NCI-H446 (cell line): ENCODE measurements at regions not wholly inside any gene's neighbourhood (a gene's known extent, or its start where the extent isn't known, plus 50 kb on each side); places are given as distances from the start of the nearest gene placed in this dataset.

Experiments used
- DNase-seq, 2 experiments: peaks; one replicate each; lab custom pipeline; 2025; lab: John Stamatoyannopoulos, UW

DNA sequence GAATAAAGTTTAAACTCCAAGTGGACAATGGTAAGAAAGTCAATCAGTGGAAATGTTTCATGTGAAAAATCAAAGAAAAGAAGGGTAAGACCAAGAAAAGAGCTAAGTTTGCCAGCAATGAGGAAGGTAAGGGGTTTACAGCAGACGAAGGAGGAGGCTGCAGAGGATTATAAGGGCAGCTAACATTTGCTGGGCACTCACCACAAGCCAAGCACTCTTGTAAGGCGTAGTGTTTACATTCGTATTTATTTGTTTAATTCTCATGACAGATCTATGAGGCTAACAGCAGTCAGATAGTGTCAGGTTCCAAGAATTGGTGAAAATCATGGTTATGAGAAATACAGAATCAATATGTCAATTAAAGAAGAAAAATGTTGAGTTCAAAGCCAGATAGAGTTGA lies 75.2 kb upstream of the NGF start:
- no peak for DNase-seq

DNA sequence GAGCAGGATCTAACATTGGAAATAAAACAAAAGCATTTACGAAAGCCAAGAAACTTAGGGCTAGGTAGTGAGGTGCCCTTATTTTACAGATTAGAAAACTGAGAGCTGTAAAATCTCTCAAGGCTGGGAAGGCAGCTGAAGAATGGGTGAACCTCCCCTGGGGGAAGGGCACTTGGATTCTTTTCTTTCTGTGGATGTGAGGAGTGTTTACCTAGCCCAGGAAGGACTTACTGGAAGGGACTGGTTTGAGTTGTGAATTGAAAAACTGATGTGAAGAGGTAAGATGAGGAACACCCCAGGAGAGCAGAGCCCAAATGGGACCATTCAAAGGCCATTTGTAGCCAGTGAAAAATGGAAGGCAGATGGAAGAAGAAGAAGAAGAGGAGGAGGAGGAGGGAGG lies 74.7 kb upstream of the NGF start:
- no peak for DNase-seq

DNA sequence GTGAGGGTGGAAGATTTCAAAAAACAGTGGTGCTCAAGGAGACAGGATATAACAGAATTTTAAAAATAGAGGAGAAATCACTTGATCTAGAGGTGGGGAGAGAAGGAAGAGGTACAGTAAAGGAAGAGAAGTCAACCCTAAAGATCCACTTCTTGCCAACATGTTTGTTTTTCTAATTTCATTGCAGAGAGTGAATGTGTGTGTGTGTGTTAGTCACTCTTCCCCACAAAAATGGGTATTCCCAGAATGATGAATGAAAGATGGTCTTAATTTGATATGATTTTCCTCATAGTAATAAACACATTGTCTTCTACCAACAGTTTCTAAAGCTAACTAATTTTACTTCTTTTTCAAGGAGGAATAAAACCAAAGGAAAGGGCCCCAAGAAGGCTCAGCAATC lies 74.2 kb upstream of the NGF start:
- no peak for DNase-seq

DNA sequence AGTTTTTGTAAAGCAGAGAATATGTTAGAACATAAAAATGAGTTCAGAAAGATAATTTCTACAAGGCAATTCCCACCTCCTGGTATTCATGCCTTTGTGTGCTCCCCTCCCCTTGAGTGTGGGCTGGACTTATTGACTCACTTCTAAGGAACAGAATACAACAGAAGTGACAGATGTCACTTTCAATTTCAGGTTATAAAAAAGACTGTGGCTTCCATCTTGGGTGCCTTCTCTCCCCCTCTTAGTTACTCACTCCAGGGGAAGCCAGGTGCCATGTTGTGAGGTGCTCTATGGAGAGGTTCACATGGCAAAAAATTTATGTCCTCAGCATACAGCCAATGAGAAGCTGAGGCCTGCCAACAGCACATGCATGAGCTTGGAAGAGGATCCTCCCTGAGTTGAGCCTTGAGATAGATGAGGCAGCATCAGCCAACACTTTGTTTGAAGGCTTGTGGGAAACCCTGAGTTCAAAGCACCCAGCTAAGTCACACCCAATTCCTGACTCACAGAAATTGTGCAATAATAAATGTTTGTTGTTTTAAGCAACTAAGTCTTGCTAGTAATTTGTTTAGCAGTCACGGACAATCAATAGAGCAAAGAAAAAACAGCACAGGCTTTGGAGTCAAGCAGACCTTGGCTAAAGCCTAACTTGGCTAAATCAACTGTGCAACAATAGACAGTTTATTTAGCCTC lies 73.5 kb upstream of the NGF start:
- DNase-seq, result no peak

DNA sequence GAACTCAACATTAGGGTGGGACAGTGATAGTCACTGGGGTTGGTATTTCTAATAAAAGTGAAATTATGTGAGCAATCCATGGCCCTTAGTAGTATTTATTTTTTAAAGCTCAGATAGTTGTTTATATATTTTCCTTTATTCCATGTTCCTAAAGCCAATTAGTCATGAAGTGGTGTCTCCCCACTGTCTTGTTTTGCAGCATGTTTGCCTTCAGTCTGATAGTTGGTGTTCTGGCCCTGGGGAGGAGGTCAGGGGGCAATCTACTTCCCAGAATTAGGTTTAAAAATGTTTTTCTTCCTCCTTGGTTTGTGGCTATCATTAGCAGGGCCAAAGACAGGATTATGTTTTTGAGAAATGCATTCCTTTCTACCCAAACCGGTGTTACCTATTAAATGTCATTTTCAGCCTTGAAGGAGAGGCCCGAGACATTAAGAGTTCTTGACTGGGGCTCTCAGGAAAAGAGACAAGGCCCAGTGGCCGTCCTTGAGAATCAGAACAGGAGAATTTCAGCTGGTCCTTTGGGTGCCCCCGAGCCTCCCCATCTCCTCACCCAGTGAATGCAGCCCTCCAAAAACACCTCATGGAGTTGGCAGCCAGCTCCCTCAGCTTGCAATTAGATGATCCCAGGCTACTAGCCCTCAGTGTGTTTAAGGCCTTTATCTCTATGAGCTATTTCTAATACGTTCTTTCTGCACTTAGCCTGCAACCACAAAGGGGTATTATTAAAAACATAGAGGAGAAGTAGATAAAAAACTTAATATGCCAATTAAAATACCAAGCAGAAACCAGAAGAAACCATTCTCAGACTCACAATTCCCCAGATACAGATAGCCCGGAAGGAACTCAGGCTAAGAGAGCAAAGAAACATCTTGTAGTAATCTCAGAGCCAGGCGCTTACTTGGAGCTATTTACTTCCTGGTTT lies 71.3 kb upstream of the NGF start:
- no peak for DNase-seq

DNA sequence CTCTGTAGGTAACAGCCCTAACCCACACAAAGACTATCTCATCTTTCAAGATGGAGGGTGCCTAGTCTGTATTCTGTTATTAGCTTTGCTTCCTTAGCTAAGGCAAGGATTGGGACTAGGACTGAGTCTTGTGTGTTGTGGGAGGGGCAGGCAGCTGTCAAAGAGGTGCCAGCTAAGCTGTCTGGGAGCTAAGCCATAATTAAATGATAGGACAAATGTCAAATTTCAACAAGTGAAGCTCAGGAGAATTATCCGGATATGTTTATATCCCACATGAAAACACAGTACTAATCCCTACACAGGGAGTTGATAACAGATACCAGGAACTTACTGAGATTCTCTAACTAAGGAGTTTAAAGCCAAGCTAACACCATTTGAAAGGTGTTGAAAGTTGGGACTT lies 70.5 kb upstream of the NGF start:
- DNase-seq, result no peak

DNA sequence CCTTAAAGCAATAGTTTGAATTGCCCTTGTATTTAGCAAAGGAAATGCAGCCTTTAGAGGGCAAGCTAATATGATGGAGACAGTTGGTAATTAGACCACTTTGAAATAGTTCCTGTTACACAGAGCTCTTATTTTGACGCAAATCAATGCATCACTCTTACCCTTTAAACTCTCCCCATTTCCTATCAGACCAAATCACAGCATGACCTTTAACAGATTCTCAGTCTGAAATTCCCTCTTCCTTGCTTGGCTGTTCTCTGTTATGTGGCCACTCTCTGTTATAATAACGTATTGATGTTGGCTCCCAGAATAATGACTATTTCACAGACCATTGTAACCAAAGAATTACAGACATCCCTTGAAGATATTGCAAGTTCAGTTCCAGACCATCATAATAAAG lies 66.9 kb upstream of the NGF start:
- DNase-seq, result no peak

DNA sequence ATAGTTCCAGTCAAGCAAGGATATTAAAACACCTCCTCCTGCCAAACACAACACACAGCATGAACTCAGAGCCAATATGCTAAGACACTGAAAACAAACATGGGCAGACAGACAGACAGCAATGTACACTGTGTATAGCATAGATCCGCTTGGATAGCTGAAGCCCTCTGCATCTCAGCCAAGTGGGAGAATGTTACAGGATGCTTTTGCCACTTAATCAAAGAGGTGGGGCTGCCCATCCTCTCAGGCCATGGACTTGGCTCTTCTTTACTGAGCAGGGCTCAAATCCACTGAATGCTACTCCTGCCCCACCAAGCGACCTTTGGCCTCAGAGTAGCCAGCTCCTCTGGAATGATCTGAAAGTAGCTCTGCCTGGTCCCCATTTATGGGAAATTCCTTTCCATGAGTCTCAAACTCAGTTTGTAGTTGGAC lies 64.7 kb upstream of the NGF start:
- no peak for DNase-seq

DNA sequence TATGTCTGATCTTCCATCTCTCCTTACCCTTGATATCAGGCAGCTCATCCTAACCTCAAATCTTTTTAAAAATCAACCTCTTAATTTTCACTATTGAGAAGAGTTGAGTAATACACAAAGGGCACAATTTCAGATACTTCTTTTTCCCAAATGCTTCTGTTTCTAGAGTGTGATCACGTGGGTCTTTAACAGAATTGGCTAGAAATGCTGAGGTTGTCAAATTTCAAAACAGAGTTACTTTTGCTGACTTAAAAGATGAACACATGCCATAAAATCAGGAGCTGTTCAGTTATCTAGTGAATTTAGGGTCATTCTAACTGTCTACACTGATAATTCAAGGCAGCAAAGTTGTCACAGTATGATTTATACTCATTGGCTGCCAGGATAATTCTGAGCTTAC lies 63.6 kb upstream of the NGF start:
- no peak for DNase-seq

DNA sequence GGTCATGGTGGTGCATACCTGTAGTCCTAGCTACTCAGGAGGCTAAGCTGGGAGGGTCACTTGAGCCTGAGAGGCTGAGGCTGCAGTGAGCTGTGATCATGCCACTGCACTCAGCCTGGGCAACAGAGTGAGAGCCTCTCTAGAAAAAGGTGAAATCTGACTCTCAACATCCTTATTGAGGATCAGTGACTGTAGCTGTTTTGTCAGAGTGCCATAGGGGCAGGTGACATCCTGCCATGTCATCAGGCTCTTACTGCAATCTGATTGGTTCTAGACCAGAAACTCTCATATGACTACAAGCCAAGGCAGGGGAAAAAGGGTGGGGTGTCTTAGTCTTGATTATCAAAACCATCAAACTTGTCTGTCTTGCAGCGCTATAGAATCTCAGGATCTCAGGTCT lies 62.8 kb upstream of the NGF start:
- no peak for DNase-seq

DNA sequence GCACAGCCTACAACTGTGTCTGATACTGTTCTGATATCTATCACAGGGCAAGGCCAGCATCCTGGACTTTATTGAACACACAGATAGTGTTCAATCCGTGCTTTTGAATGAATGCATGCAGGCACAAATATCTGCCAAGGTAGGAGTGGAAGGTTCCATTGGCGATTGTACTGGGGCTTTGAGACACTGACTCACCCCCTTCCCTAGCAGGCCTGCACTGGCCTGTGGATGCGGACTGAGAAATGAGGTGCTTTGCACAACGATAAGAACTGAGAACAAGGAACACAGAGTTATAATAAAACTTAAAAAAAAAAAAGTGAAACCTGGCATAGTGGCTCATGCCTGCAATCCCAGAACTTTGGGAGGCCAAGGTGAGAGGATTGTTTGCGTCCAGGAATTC lies 62.4 kb upstream of the NGF start:
- DNase-seq, result no peak

DNA sequence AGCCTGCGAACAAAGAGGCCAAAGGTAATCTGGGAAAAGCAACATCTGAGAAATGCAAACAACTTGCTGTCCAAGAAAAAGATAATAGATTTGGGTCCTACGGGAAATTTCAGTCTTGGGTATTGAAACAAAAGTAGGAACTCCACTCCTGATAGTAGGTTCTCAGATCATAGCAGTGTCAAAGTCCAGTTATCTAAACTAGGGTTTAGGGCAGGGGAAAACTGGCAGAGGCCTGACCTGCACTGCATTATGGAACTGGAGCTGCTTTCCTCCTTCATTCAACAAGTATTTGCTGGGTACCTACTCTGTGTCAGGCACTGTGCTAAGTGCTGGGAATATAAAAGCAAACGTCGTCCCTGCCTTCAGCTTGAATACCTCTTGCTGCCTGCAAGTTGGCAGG lies 60.7 kb upstream of the NGF start:
- DNase-seq, result no peak
